H9 (cell line): ENCODE measurements at regions not wholly inside any gene's neighbourhood (a gene's known extent, or its start where the extent isn't known, plus 50 kb on each side); places are given as distances from the start of the nearest gene placed in this dataset.

Experiments
- DNase-seq: peaks from one replicate; pipeline ENCODE4 v3.0.0-alpha.2; 2017
- H2AFZ ChIP-seq: one replicate; pipeline ENCODE4 v1.6.1; 2013; ENCODE audit warnings: mild to moderate bottlenecking, low read length, control low read depth, moderate library complexity
- H2AK5ac ChIP-seq: 2 replicates; pipeline ENCODE4 v1.6.1; 2013; ENCODE audit warnings: low read length, control low read depth, mixed read lengths; ENCODE audit not compliant: insufficient read length
- H2BK120ac ChIP-seq: one replicate; pipeline ENCODE4 v1.6.1; 2013; ENCODE audit warnings: low read depth, mild to moderate bottlenecking, low read length, control low read depth, inconsistent platforms; ENCODE audit not compliant: poor library complexity, severe bottlenecking
- H2BK12ac ChIP-seq: 2 replicates; pipeline ENCODE4 v1.6.1; 2013; ENCODE audit warnings: low read length, control low read depth, mixed read lengths, low read depth; ENCODE audit not compliant: insufficient read length
- H2BK15ac ChIP-seq: 2 replicates; pipeline ENCODE4 v1.6.1; 2013; ENCODE audit warnings: low read depth, low read length, control low read depth
- H2BK20ac ChIP-seq: one replicate; pipeline ENCODE4 v1.6.1; 2013; ENCODE audit warnings: low read depth, mild to moderate bottlenecking, low read length, control low read depth, inconsistent platforms; ENCODE audit not compliant: poor library complexity, severe bottlenecking
- H2BK5ac ChIP-seq: 2 replicates; pipeline ENCODE4 v1.6.1; 2013; ENCODE audit warnings: low read length, control low read depth, mixed read lengths; ENCODE audit not compliant: insufficient read length
- H3K14ac ChIP-seq: 2 replicates; pipeline ENCODE4 v1.6.1; 2013; ENCODE audit warnings: low read length, control low read depth; ENCODE audit not compliant: insufficient read depth
- H3K18ac ChIP-seq: 2 replicates; pipeline ENCODE4 v1.6.1; 2013; ENCODE audit warnings: low read depth, mild to moderate bottlenecking, mixed read lengths, low read length, control low read depth; ENCODE audit not compliant: insufficient read length
- H3K23ac ChIP-seq: 2 replicates; pipeline ENCODE4 v1.6.1; 2013; ENCODE audit warnings: low read length, control low read depth, mixed read lengths, low read depth; ENCODE audit not compliant: insufficient read length
- H3K23me2 ChIP-seq: 2 replicates; pipeline ENCODE4 v1.6.1; 2013; ENCODE audit warnings: low read depth, mild to moderate bottlenecking, mixed read lengths, low read length, control low read depth; ENCODE audit not compliant: insufficient read length, poor library complexity, severe bottlenecking
- H3K27ac ChIP-seq: 2 replicates; pipeline ENCODE4 v1.5.1; 2013; ENCODE audit warnings: low read length, control low read depth, mixed read lengths, low read depth; ENCODE audit not compliant: insufficient read length
- H3K27me3 ChIP-seq: 2 replicates; pipeline ENCODE4 v1.6.1; 2013; ENCODE audit warnings: low read length, control low read depth, inconsistent platforms; ENCODE audit not compliant: insufficient read depth
- H3K4ac ChIP-seq: 2 replicates; pipeline ENCODE4 v1.6.1; 2013; ENCODE audit warnings: low read depth, mild to moderate bottlenecking, control low read depth, inconsistent platforms, low read length, moderate library complexity
- H3K4me1 ChIP-seq: 2 replicates; pipeline ENCODE4 v1.6.1; 2013; ENCODE audit warnings: low read length, control low read depth, inconsistent platforms; ENCODE audit not compliant: insufficient read depth
- H3K4me2 ChIP-seq: 2 replicates; pipeline ENCODE4 v1.6.1; 2013; ENCODE audit warnings: low read length, control low read depth, mixed read lengths; ENCODE audit not compliant: insufficient read length, insufficient read depth
- H3K56ac ChIP-seq: 2 replicates; pipeline ENCODE4 v1.6.1; 2013; ENCODE audit warnings: low read depth, mild to moderate bottlenecking, mixed read lengths, low read length, control low read depth; ENCODE audit not compliant: insufficient read length
- H3K79me1 ChIP-seq: 2 replicates; pipeline ENCODE4 v1.6.1; 2013; ENCODE audit warnings: low read depth, mild to moderate bottlenecking, moderate library complexity, low read length, control low read depth, inconsistent platforms; ENCODE audit not compliant: insufficient read depth, poor library complexity, severe bottlenecking
- H3K79me2 ChIP-seq: 2 replicates; pipeline ENCODE4 v1.6.1; 2013; ENCODE audit warnings: low read length, control low read depth, inconsistent platforms; ENCODE audit not compliant: insufficient read depth
- H3K9ac ChIP-seq: 2 replicates; pipeline ENCODE4 v1.6.1; 2013; ENCODE audit warnings: low read length, control low read depth, mixed read lengths; ENCODE audit not compliant: insufficient read length; ENCODE audit errors: extremely low read depth
- H3K9me3 ChIP-seq: one replicate; pipeline ENCODE4 v1.6.1; 2013; ENCODE audit warnings: low read depth, low read length, inconsistent platforms; ENCODE audit not compliant: control insufficient read depth
- H3T11ph ChIP-seq: one replicate; pipeline ENCODE4 v1.6.1; 2013; ENCODE audit warnings: mild to moderate bottlenecking, low read length, control low read depth, inconsistent platforms
- H4K20me1 ChIP-seq: one replicate; pipeline ENCODE4 v1.6.1; 2013; ENCODE audit not compliant: control insufficient read depth, insufficient read length, insufficient read depth
- H4K5ac ChIP-seq: 2 replicates; pipeline ENCODE4 v1.6.1; 2013; ENCODE audit warnings: low read depth, mild to moderate bottlenecking, mixed read lengths, low read length, control low read depth; ENCODE audit not compliant: insufficient read length
- H4K8ac ChIP-seq: replicated peaks from 2 replicates; pipeline ENCODE4 v1.6.1; 2013; ENCODE audit warnings: low read length, control low read depth, mixed read lengths, low read depth; ENCODE audit not compliant: insufficient read length
- H4K91ac ChIP-seq: 2 replicates; pipeline ENCODE4 v1.6.1; 2013; ENCODE audit warnings: low read depth, mild to moderate bottlenecking, moderate library complexity, mixed read lengths, low read length, control low read depth; ENCODE audit not compliant: insufficient read length
- H3K27ac Mint-ChIP-seq, 3 experiments: 2 replicates in 2 of 3; 3 replicates in 1 of 3; pipeline ENCODE4 v1.8.0; 2020 to 2021; ENCODE audit warnings: mixed read lengths in 3 of 3, mild to moderate bottlenecking in 1 of 3, moderate library complexity in 1 of 3
- H3K27me3 Mint-ChIP-seq: 2 replicates; pipeline ENCODE4 v1.8.0; 2021; ENCODE audit warnings: low read depth, mild to moderate bottlenecking, moderate library complexity, mixed read lengths
- H3K36me3 Mint-ChIP-seq, 3 experiments: 2 replicates in 2 of 3; 3 replicates in 1 of 3; pipeline ENCODE4 v1.8.0; 2020 to 2021; ENCODE audit warnings: low read depth in 3 of 3, mixed read lengths in 3 of 3; ENCODE audit not compliant: insufficient read depth in 1 of 3
- H3K4me1 Mint-ChIP-seq, 2 experiments: 2 replicates each; pipeline ENCODE4 v1.8.0; 2020; ENCODE audit warnings: mixed read lengths in 2 of 2
- H3K4me3 Mint-ChIP-seq, 2 experiments: 2 replicates in 1 of 2; 3 replicates in 1 of 2; pipeline ENCODE4 v1.8.0; 2020 to 2021; ENCODE audit warnings: mild to moderate bottlenecking in 2 of 2, mixed read lengths in 2 of 2, moderate library complexity in 1 of 2
- H3K9me3 Mint-ChIP-seq, 2 experiments: 2 replicates in 1 of 2; 3 replicates in 1 of 2; pipeline ENCODE4 v1.8.0; 2020; ENCODE audit warnings: mild to moderate bottlenecking in 2 of 2, mixed read lengths in 2 of 2, moderate library complexity in 1 of 2
- CTCF ChIP-seq: fragments of 200-600 bp; sonication (generic); conservative IDR thresholded peaks from 3 replicates; pipeline ENCODE4 v1.8.0; 2021; ENCODE audit warnings: antibody characterized with exemption, mild to moderate bottlenecking
- WGBS: extraction: QIAGEN DNeasy Blood & Tissue Kit; methylation state at CpG from one replicate; pipeline ENCODE4 v1.1.7; 2013; ENCODE audit warnings: missing lambda C conversion rate, low lambda C conversion rate, mixed read lengths; ENCODE audit not compliant: insufficient read length; ENCODE audit errors: extremely low coverage; 5-methylcytosine and 5-hydroxymethylcytosine counted together

DNA sequence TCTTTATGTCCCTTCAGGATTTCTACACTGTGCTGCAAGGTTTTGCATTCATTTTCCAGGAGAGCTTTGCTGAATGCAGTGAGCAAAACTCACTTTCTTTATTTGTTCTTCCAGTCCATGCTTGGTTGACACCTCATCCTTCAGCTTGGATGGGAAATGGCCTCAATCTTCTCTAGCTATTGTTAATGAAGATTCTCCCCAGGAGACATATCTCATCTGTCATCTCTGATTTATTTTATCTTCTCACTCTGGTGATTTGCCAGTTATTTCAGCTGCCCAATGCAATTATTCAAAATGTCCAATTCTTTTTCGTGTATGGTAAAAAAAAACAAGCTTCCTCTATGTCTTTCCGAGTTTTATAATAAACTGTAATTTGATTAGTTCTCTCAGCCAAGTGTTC is 77.9 kb upstream of the PAK5 start:
- no peak overlapping the region for H3K4me3 Mint-ChIP-seq
- DNase-seq = no peak

More for the DNA sequence above, 77.9 kb upstream of the PAK5 start:
- Mint-ChIP-seq H3K27ac (no peak overlapping the region), H3K27me3 (no peaks in the 10 kb centered on the region), H3K4me1 (peaks cover 0 to 2% of the 10 kb centered on the region in 2 experiments; a peak in 1 of 4 replicates), H3K36me3 (no peaks in the 10 kb centered on the region), H3K9me3 (no peaks in the 10 kb centered on the region)
- H3K27me3 ChIP-seq = no peaks in the 10 kb centered on the region
- H3K23ac ChIP-seq = no peak overlapping the region
- H3K79me1 ChIP-seq = no peaks in the 10 kb centered on the region
- H2AFZ ChIP-seq = no peak overlapping the region
- H3K27ac ChIP-seq = no peak overlapping the region
- no peaks in the 10 kb centered on the region for H3K23me2 ChIP-seq
- H3K4me2 ChIP-seq = no peak overlapping the region
- H2BK20ac ChIP-seq = no peak overlapping the region
- H3K9me3 ChIP-seq = no peaks in the 10 kb centered on the region
- no peak overlapping the region for H3T11ph ChIP-seq
- H2BK12ac ChIP-seq = no peak overlapping the region
- H3K79me2 ChIP-seq = no peaks in the 10 kb centered on the region
- no peak overlapping the region for H2BK15ac ChIP-seq
- H3K56ac ChIP-seq = no peak overlapping the region
- no CpG with 5 or more reads among the region's 2 CpGs for WGBS
- no peak overlapping the region for H3K4ac ChIP-seq
- H2AK5ac ChIP-seq = no peak overlapping the region
- H4K91ac ChIP-seq = no peak overlapping the region
- H3K9ac ChIP-seq = no peak overlapping the region
- H2BK5ac ChIP-seq = no peak overlapping the region
- no peak overlapping the region for H2BK120ac ChIP-seq
- H4K20me1 ChIP-seq = no peaks in the 10 kb centered on the region
- no peak overlapping the region for H4K5ac ChIP-seq
- no peaks in the 10 kb centered on the region for H3K4me1 ChIP-seq
- no peak overlapping the region for H4K8ac ChIP-seq
- no peak overlapping the region for H3K18ac ChIP-seq
- no peak overlapping the region for H3K14ac ChIP-seq
- TF ChIP-seq CTCF = no peak
